ENCODE measurements at regions not wholly inside any gene's neighbourhood (a gene's known extent, or its start where the extent isn't known, plus 50 kb on each side); places are given as distances from the start of the nearest gene placed in this dataset.

DNA sequence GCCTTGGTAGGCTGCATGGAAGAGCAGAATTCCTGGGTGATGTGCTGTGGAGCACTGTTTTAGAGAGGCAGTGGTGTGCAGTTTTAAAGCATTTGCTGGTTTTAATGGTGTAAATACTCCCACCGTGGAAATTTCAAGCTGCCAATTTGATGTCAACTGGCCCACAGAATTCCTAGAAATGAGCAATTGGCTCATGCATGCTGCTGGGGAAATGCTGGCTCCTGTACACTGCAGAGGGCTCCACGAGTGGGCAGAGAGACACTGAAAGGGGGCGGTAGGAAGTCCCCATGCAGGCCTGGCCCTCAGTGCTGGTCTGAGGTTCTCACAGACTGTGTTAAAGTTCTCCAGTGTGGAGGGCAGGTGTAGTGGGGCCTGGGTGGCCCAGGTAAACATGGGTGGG is 99.4 kb upstream of the NTF3 start:
- TF ChIP-seq, protein P1, sequence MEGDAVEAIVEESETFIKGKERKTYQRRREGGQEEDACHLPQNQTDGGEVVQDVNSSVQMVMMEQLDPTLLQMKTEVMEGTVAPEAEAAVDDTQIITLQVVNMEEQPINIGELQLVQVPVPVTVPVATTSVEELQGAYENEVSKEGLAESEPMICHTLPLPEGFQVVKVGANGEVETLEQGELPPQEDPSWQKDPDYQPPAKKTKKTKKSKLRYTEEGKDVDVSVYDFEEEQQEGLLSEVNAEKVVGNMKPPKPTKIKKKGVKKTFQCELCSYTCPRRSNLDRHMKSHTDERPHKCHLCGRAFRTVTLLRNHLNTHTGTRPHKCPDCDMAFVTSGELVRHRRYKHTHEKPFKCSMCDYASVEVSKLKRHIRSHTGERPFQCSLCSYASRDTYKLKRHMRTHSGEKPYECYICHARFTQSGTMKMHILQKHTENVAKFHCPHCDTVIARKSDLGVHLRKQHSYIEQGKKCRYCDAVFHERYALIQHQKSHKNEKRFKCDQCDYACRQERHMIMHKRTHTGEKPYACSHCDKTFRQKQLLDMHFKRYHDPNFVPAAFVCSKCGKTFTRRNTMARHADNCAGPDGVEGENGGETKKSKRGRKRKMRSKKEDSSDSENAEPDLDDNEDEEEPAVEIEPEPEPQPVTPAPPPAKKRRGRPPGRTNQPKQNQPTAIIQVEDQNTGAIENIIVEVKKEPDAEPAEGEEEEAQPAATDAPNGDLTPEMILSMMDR (IDR thresholded peaks at IDR 0.05) = no peak
- TF ChIP-seq POLR2A (IDR thresholded peaks at IDR 0.05) = no peak
